HepG2 (cell line): ENCODE measurements at regions not wholly inside any gene's neighbourhood (a gene's known extent, or its start where the extent isn't known, plus 50 kb on each side); places are given as distances from the start of the nearest gene placed in this dataset.

Experiments used
- ATAC-seq: fragments of 200-7000 bp; cut with Tn5 transposase; 3 replicates; pipeline ENCODE4 v1.9.1; 2020; ENCODE audit warnings: mild to moderate bottlenecking, moderate library complexity
- BruUV-seq: library from RNA; stranded (reverse); fragments of 400-500 nt; replicated peaks from 2 replicates; lab custom pipeline; 2021; lab: Mats Ljungman, UMichigan
- CTCF ChIA-PET: fragments of 300-600 bp; formaldehyde crosslinking; extraction: SDS; loops from one replicate; lab custom pipeline; 2021; ENCODE audit warnings: low total read pairs, inconsistent platforms, low intra/inter-chr PET ratio; lab: Yijun Ruan, JAX
- POLR2A ChIA-PET: fragments of 350-600 bp; sonication (Branson Sonifier 250); formaldehyde crosslinking; loops from one replicate; lab custom pipeline; 2020; ENCODE audit warnings: antibody characterized with exemption, inconsistent platforms; lab: Yijun Ruan, JAX
- DNase-seq: peaks from one replicate; pipeline ENCODE4 v3.0.0-alpha.2; 2015; ENCODE audit warnings: low spot score
- FAIRE-seq: peaks from 3 replicates; lab custom pipeline; 2011; peaks lifted over from hg19 to GRCh38; lab: Jason Lieb, UNC
- H2AFZ ChIP-seq: one replicate; pipeline ENCODE4 v1.6.1; 2011; ENCODE audit warnings: low read length, inconsistent platforms
- H3K27ac ChIP-seq: fragments of 300-600 bp; 3 replicates; pipeline ENCODE4 v1.8.0; 2011; ENCODE audit warnings: mixed run types, mild to moderate bottlenecking, mixed read lengths, low read length, inconsistent platforms; ENCODE audit not compliant: insufficient read depth; ENCODE audit errors: extremely low read length
- H3K27me3 ChIP-seq, 2 experiments: fragments of 200-600 bp in 1 of 2; 2 replicates in 1 of 2; 3 replicates in 1 of 2; pipeline versions ENCODE4 v1.6.0 to v1.8.0; 2011; ENCODE audit warnings: low read length in 2 of 2, mild to moderate bottlenecking in 2 of 2, moderate library complexity in 2 of 2, inconsistent platforms in 1 of 2; ENCODE audit not compliant: insufficient read depth in 2 of 2, control insufficient read depth in 1 of 2
- H3K36me3 ChIP-seq, 2 experiments: fragments of 200-600 bp in 1 of 2; replicated peaks in 1 of 2; 2 replicates in 1 of 2; 3 replicates in 1 of 2; pipeline versions ENCODE4 v1.5.1 to v1.8.0; 2011; ENCODE audit warnings: low read length in 2 of 2, inconsistent platforms in 1 of 2; ENCODE audit not compliant: insufficient read depth in 2 of 2, control insufficient read depth in 1 of 2
- H3K4me1 ChIP-seq: 2 replicates; pipeline ENCODE4 v1.5.1; 2012; ENCODE audit warnings: low read length, inconsistent platforms; ENCODE audit not compliant: insufficient read depth
- H3K4me2 ChIP-seq: 2 replicates; pipeline ENCODE4 v1.6.0; 2011; ENCODE audit warnings: low read depth, low read length, inconsistent platforms
- H3K4me3 ChIP-seq, 3 experiments: fragments of 200-600 bp in 1 of 3; sonication (generic), shearing (Covaris generic) in 1 of 3; replicated peaks in 1 of 3; 2 replicates each; pipeline ENCODE4 v1.5.1; 2011 to 2016; ENCODE audit warnings: low read length in 3 of 3, inconsistent platforms in 2 of 3, low read depth in 2 of 3, mild to moderate bottlenecking in 2 of 3, control low read depth in 1 of 3, mixed read lengths in 1 of 3; ENCODE audit not compliant: insufficient read depth in 1 of 3
- H3K79me2 ChIP-seq: one replicate; pipeline ENCODE4 v1.6.1; 2011; ENCODE audit warnings: low read length, inconsistent platforms; ENCODE audit not compliant: insufficient read depth
- H3K9ac ChIP-seq: 2 replicates; pipeline ENCODE4 v1.6.0; 2011; ENCODE audit warnings: mild to moderate bottlenecking, low read depth, low read length, inconsistent platforms; ENCODE audit not compliant: insufficient read depth
- H3K9me3 ChIP-seq: 2 replicates; pipeline ENCODE4 v1.5.1; 2012; ENCODE audit warnings: mild to moderate bottlenecking, low read length
- H4K20me1 ChIP-seq: 2 replicates; pipeline ENCODE4 v1.6.0; 2011; ENCODE audit warnings: inconsistent platforms, mild to moderate bottlenecking, low read length, moderate library complexity; ENCODE audit not compliant: insufficient read depth
- HDAC2 ChIP-seq: sonication (generic); formaldehyde crosslinking; IDR thresholded peaks from 2 replicates; pipeline ENCODE4 v1.4.0; 2020; ENCODE audit warnings: missing genetic modification reagents
- ZMAT3 ChIP-seq: sonication (generic); formaldehyde crosslinking; conservative IDR thresholded peaks from 2 replicates; pipeline ENCODE4 v1.7.0; 2021; ENCODE audit warnings: missing genetic modification reagents
- ZNF264 ChIP-seq: sonication (generic); formaldehyde crosslinking; IDR thresholded peaks from 2 replicates; pipeline ENCODE4 v1.4.0; 2020; ENCODE audit warnings: missing genetic modification reagents
- ZNF484 ChIP-seq: sonication (generic); formaldehyde crosslinking; IDR thresholded peaks from 2 replicates; pipeline ENCODE4 v1.5.1; 2020; ENCODE audit warnings: mild to moderate bottlenecking, low read depth, missing genetic modification reagents, borderline replicate concordance
- ZNF616 ChIP-seq: sonication (generic); formaldehyde crosslinking; IDR thresholded peaks from 2 replicates; pipeline ENCODE4 v1.5.0; 2020; ENCODE audit warnings: low read depth, mild to moderate bottlenecking, missing genetic modification reagents
- WGBS: methylation state at CpG from one replicate; pipeline ENCODE4 v1.1.6; 2017; ENCODE audit warnings: low lambda C conversion rate; 5-methylcytosine and 5-hydroxymethylcytosine counted together
- in situ Hi-C: cut with HindIII; loops from 2 replicates; pipeline ENCODE4 v1.10.0; 2017; ENCODE audit warnings: low pct_unique_long_range_greater_than_20kb; ENCODE audit not compliant: extremely low pct_ligation_motif_present
- intact Hi-C: fragments of 100-400 bp; cut with micrococcal nuclease; formaldehyde crosslinking; loops from one replicate; pipeline ENCODE4 v1.10.0; 2022; ENCODE audit not compliant: unreplicated experiment
- TF ChIP-seq, protein P1 (sequence below): sonication (generic); formaldehyde crosslinking; IDR thresholded peaks from 2 replicates; pipeline ENCODE4 v1.5.1; 2020; ENCODE audit warnings: mild to moderate bottlenecking, missing genetic modification reagents, moderate library complexity
- TF ChIP-seq, protein P2 (sequence below): sonication (generic); formaldehyde crosslinking; IDR thresholded peaks from 2 replicates; pipeline ENCODE4 v1.5.1; 2020; ENCODE audit warnings: missing genetic modification reagents, mild to moderate bottlenecking, borderline replicate concordance

DNA sequence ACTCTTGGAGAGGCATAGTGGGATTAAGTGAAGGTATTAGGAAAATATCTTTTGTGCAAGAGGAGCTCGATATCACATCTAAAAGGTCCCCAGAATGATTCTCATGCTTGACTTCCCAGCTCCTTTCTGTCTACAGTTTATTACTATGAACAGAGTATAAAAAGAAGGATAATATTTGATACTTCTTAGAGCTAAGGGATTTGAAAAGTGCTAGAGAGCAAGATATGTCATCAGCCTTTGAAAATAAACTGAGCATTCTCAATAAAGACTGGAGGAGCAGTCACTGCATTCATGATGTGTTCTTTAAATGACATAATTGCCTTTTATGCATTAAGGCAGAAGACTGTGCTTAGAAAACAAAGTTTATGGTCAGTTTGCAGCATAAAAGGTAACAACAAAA, 543.2 kb upstream of the NRXN1 start:
- intact Hi-C loops: no loop called here
- H3K27me3 ChIP-seq: no peaks in the 10 kb centered on the region
- no peak overlapping the region for H3K27ac ChIP-seq
- ChIA-PET CTCF (no interaction called here), POLR2A (no interaction called here)
- FAIRE-seq: no peak
- no peak for ATAC-seq
- H3K9me3 ChIP-seq: peaks cover 34% of the 10 kb centered on the region
- TF ChIP-seq ZNF264 (CRISPR knock-in tag) (no peak), ZMAT3 (CRISPR knock-in tag) (no peak), ZNF484 (CRISPR knock-in tag) (no peak)
- no TSS peak for BruUV-seq
- no peaks in the 10 kb centered on the region for H3K36me3 ChIP-seq
- H4K20me1 ChIP-seq: no peaks in the 10 kb centered on the region
- no peaks in the 10 kb centered on the region for H3K79me2 ChIP-seq
- H3K4me2 ChIP-seq: no peak overlapping the region
- 0% methylated on average over 1 of the region's 1 CpG for WGBS
- H3K9ac ChIP-seq: no peak overlapping the region
- in situ Hi-C loops: no loop called here
- no peak overlapping the region for H2AFZ ChIP-seq
- DNase-seq: no peak
- H3K4me3 ChIP-seq: no peak overlapping the region
- no peaks in the 10 kb centered on the region for H3K4me1 ChIP-seq

DNA sequence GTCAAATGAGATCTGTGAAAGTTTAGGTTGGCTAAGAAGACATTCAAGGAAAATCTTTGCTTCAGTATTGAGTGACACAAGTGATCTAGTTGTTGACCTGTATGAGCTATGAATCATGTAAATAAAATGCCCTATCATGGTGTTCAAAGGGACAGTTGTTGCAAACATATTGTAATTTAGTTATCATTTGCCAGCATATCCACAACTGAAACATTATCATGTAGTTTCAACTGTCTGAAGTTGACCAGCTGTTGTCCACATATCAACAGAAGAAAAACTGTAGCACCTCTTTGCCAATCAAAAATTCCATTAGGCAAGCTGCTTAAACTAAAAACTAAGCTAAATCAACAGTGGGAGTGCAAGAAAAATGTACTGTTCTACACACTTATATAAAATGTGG, 527.1 kb upstream of the NRXN1 start:
- no peak for DNase-seq
- H3K4me2 ChIP-seq: no peak overlapping the region
- no peaks in the 10 kb centered on the region for H3K27me3 ChIP-seq
- no TSS peak for BruUV-seq
- no peak for ATAC-seq
- no peaks in the 10 kb centered on the region for H3K79me2 ChIP-seq
- intact Hi-C loops: no loop called here
- no peak overlapping the region for H3K9ac ChIP-seq
- no peak overlapping the region for H3K4me3 ChIP-seq
- POLR2A ChIA-PET: no interaction called here
- TF ChIP-seq, protein P1, sequence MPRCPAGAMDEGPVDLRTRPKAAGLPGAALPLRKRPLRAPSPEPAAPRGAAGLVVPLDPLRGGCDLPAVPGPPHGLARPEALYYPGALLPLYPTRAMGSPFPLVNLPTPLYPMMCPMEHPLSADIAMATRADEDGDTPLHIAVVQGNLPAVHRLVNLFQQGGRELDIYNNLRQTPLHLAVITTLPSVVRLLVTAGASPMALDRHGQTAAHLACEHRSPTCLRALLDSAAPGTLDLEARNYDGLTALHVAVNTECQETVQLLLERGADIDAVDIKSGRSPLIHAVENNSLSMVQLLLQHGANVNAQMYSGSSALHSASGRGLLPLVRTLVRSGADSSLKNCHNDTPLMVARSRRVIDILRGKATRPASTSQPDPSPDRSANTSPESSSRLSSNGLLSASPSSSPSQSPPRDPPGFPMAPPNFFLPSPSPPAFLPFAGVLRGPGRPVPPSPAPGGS (CRISPR knock-in tag): no peak
- no peak for TF ChIP-seq HDAC2 (CRISPR knock-in tag)
- TF ChIP-seq, protein P2, sequence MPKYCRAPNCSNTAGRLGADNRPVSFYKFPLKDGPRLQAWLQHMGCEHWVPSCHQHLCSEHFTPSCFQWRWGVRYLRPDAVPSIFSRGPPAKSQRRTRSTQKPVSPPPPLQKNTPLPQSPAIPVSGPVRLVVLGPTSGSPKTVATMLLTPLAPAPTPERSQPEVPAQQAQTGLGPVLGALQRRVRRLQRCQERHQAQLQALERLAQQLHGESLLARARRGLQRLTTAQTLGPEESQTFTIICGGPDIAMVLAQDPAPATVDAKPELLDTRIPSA (CRISPR knock-in tag): no peak
- no peak for TF ChIP-seq ZNF616
- no peak for TF ChIP-seq ZNF264 (CRISPR knock-in tag)
- no peak overlapping the region for H3K27ac ChIP-seq
- in situ Hi-C loops: no loop called here
- H4K20me1 ChIP-seq: no peaks in the 10 kb centered on the region
- no peaks in the 10 kb centered on the region for H3K4me1 ChIP-seq
- CTCF ChIA-PET: no interaction called here
- H2AFZ ChIP-seq: no peak overlapping the region
- no peak for FAIRE-seq
- no peaks in the 10 kb centered on the region for H3K36me3 ChIP-seq
- peaks cover 41% of the 10 kb centered on the region for H3K9me3 ChIP-seq
